GM12892 (cell line): ENCODE measurements at regions not wholly inside any gene's neighbourhood (a gene's known extent, or its start where the extent isn't known, plus 50 kb on each side); places are given as distances from the start of the nearest gene placed in this dataset.
"Not testable (repeated sequence)": the region's sequence is repeated elsewhere in the genome, so short reads cannot be mapped to it uniquely, and the experiment has no call there.

Source experiments
- POLR2A ChIP-seq: IDR thresholded peaks from 2 replicates; pipeline ENCODE4 v1.6.1; 2011; ENCODE audit warnings: low read depth, low read length, control low read depth
- POLR2AphosphoS5 ChIP-seq: IDR thresholded peaks from 2 replicates; pipeline ENCODE4 v1.6.1; 2011; ENCODE audit warnings: low read depth, low read length, control low read depth

DNA sequence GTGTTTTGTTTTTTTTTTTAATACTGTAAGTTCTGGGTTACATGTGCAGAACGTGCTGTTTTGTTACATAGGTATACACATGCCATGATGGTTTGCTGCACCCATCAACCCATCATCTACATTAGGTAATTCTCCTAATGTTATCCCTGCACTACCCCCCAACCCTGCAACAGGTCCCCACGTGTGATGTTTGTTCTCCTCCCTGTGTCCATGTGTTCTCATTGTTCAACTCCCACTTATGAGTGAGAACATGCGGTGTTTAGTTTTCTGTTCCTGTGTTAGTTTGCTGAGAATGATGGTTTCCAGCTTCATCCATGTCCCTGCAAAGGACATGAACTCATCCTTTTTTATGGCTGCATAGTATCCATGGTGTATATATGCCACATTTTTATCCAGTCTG, 1005.4 kb downstream of the SOCS6 start:
- not testable (repeated sequence) for TF ChIP-seq POLR2A, POLR2AphosphoS5
